ENCODE measurements at regions not wholly inside any gene's neighbourhood (a gene's known extent, or its start where the extent isn't known, plus 50 kb on each side); places are given as distances from the start of the nearest gene placed in this dataset.

DNA sequence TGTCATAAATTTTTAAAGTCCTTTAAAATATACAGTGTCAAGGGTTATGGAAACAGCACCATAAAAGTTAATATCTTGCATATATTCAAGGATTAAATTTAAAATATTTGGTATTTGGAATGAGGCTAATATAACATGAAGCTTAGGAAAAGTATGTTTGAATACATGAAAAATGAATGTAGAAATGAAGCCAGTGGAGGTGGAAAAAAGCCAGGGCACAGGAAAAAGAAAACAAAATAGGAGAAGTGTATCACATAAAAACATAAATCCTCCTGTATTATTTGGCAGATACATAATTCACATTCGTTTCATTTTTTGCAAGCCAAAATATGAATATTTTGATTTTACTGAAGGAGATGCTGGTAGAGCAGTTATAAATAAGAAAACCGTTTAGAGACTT is 587.0 kb upstream of the ZNF608 start:
- H3K9me3 ChIP-seq = no peaks in the 10 kb centered on the region
- no peaks in the 10 kb centered on the region for H3K36me3 ChIP-seq
- H3K4me1 ChIP-seq = peaks cover 0 to 6% (median 0%) of the 10 kb centered on the region in 12 donors
- intact Hi-C loops (cut with DNase I) = no loop called here
- no peak overlapping the region for H3K4me3 ChIP-seq
- H3K27ac ChIP-seq = no peak overlapping the region
- ATAC-seq (no peak), DNase-seq (no peak)
- WGBS, 4 donors = 77 to 82% (median 78%) methylated on average over 2 of the region's 2 CpGs
- H3K27me3 ChIP-seq = no peaks in the 10 kb centered on the region
- no peak for TF ChIP-seq POLR2A (IDR thresholded peaks at IDR 0.05)
- TF ChIP-seq, protein P1, sequence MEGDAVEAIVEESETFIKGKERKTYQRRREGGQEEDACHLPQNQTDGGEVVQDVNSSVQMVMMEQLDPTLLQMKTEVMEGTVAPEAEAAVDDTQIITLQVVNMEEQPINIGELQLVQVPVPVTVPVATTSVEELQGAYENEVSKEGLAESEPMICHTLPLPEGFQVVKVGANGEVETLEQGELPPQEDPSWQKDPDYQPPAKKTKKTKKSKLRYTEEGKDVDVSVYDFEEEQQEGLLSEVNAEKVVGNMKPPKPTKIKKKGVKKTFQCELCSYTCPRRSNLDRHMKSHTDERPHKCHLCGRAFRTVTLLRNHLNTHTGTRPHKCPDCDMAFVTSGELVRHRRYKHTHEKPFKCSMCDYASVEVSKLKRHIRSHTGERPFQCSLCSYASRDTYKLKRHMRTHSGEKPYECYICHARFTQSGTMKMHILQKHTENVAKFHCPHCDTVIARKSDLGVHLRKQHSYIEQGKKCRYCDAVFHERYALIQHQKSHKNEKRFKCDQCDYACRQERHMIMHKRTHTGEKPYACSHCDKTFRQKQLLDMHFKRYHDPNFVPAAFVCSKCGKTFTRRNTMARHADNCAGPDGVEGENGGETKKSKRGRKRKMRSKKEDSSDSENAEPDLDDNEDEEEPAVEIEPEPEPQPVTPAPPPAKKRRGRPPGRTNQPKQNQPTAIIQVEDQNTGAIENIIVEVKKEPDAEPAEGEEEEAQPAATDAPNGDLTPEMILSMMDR (IDR thresholded peaks at IDR 0.05) = no peak

- ATAC-seq (no peak), DNase-seq (no peak)
- intact Hi-C loops (cut with DNase I) = no loop called here
- H3K4me3 ChIP-seq = no peak overlapping the region
- no peaks in the 10 kb centered on the region for H3K9me3 ChIP-seq
- 48 to 50% (median 49%) methylated on average over 2 of the region's 2 CpGs for WGBS, 4 donors
- peaks cover 0 to 6% (median 0%) of the 10 kb centered on the region in 12 donors for H3K4me1 ChIP-seq
- no peak overlapping the region for H3K27ac ChIP-seq
- TF ChIP-seq, protein P1 (IDR thresholded peaks at IDR 0.05) = no peak
- no peak for TF ChIP-seq POLR2A (IDR thresholded peaks at IDR 0.05)
- no peaks in the 10 kb centered on the region for H3K27me3 ChIP-seq
- no peaks in the 10 kb centered on the region for H3K36me3 ChIP-seq
These were observed 590.0 kb upstream of the ZNF608 start for GRCh38 chr5:125336401-125336800.

GRCh38 chr5:125337294-125337693 is 590.9 kb upstream of the ZNF608 start:
- Histone ChIP-seq H3K9me3 (no peaks in the 10 kb centered on the region), H3K36me3 (no peaks in the 10 kb centered on the region), H3K4me3 (no peak overlapping the region), H3K4me1 (peaks cover 0 to 6% (median 0%) of the 10 kb centered on the region in 12 donors), H3K27me3 (no peaks in the 10 kb centered on the region), H3K27ac (no peak overlapping the region)
- ATAC-seq = no peak
- 35 to 47% (median 42%) methylated on average over 2 of the region's 2 CpGs for WGBS, 4 donors
- TF ChIP-seq, protein P1 (IDR thresholded peaks at IDR 0.05) = no peak
- TF ChIP-seq POLR2A (IDR thresholded peaks at IDR 0.05) = no peak
- intact Hi-C loops (cut with DNase I) = no loop called here
- DNase-seq = no peak

DNA sequence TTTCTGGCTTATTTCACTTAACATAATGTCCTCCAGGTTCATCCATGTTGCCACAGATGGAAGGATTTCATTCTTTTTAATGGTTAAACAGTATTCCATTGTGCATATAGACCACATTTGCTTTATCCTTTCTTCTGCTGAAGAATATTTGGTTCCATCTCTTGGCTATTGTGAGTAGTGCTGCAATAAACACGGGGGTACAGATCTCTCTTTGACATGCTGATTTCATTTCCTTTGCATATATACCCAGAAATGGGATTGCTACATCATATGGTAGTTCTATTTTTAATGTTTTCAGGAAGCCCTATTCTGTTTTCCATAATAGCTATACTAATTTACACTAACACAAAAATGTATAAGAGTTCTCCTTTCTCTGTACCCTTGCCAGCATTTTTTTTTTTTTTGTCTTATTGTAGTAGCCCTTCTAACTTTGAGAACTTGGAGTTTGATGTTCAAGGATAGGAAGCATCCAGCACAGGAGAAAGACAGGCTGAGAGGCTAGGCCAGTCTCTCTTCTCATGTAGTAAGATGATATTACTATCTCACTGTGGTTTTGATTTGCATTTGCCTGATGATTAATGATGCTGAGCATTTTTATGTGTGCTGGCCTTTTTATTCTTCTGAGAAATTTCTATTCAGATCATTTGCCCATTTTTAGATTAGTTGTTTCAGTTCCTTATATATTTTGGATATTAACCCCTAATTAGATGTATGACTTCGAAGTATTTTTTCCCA is 592.2 kb upstream of the ZNF608 start:
- no peak overlapping the region for H3K4me3 ChIP-seq
- ATAC-seq (no peak), DNase-seq (no peak)
- TF ChIP-seq, protein P1 (IDR thresholded peaks at IDR 0.05) = no peak
- TF ChIP-seq POLR2A (IDR thresholded peaks at IDR 0.05) = no peak
- intact Hi-C loops (cut with DNase I) = no loop called here
- H3K27ac ChIP-seq = no peak overlapping the region
- no peaks in the 10 kb centered on the region for H3K27me3 ChIP-seq
- H3K4me1 ChIP-seq = peaks cover 0 to 6% (median 0%) of the 10 kb centered on the region in 12 donors
- no peaks in the 10 kb centered on the region for H3K9me3 ChIP-seq
- H3K36me3 ChIP-seq = no peaks in the 10 kb centered on the region
- 84 to 85% (median 85%) methylated on average over 2 of the region's 2 CpGs for WGBS, 4 donors
